ENCODE measurements at regions not wholly inside any gene's neighbourhood (a gene's known extent, or its start where the extent isn't known, plus 50 kb on each side); places are given as distances from the start of the nearest gene placed in this dataset.

DNA sequence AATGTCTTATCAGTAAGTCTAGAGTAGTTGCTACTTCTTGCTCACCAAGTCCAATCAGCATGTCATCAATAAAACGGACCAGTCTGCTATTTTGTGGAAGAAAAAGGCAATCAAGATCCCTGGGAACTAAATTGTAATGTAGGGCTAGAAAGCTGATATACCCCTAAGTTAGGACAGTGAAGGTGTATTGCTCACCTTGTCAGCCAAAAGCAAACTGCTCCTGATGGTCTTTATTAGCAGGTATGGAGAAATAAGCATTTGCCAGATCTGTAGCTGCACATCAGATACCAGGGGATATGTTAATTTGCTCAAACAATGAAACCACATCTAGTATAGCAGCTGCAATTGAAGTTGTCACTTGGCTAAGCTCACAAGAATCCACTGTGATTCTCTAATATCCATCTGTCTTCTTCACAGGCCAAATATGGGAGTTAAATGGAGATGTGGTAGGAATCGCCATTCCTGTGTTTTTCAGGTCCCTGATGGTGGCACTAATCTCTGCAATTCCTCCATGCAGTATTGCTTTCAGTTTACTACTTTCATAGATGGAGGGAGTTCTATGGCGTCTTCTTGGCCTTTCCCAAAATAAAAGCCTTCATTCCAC lies 75.0 kb downstream of the TMEM237 start:
- Histone ChIP-seq H2BK120ac (ENCODE audit: low read depth, low read length) (no peak overlapping the region), H3K27me3 (ENCODE audit: control insufficient read depth, insufficient read depth, low read length) (no peaks in the 10 kb centered on the region), H3K14ac (replicated peaks; ENCODE audit: low read depth, low read length) (no peak overlapping the region), H3K9me3 (ENCODE audit: control insufficient read depth, insufficient read depth, low read length) (no peaks in the 10 kb centered on the region), H4K91ac (ENCODE audit: insufficient read depth, low read depth, low read length) (no peak overlapping the region), H2AK9ac (replicated peaks; ENCODE audit: low read depth, low read length, poor library complexity) (no peak overlapping the region), H3K23ac (ENCODE audit: low read depth, low read length) (no peak overlapping the region), H3K56ac (ENCODE audit: extremely low read depth, insufficient read depth, low read length) (no peak overlapping the region), H4K20me1 (ENCODE audit: insufficient read depth, low read length) (no peaks in the 10 kb centered on the region), H3K4ac (ENCODE audit: low read depth, low read length) (no peak overlapping the region), H2AFZ (replicated peaks; ENCODE audit: low read length, poor library complexity) (no peak overlapping the region), H2BK5ac (ENCODE audit: low read depth, low read length, poor library complexity, severe bottlenecking) (no peak overlapping the region), H4K5ac (ENCODE audit: low read depth, low read length) (no peak overlapping the region), H2BK15ac (ENCODE audit: low read depth, low read length) (no peak overlapping the region), H3K4me1 (ENCODE audit: control insufficient read depth, insufficient read depth, low read length) (no peaks in the 10 kb centered on the region), H2AK5ac (ENCODE audit: low read depth, low read length) (no peak overlapping the region), H4K8ac (ENCODE audit: low read depth in 2 of 2, low read length in 2 of 2) (no peak overlapping the region), H3K4me2 (ENCODE audit: low read depth, low read length) (no peak overlapping the region), H3K27ac (ENCODE audit: insufficient read depth, low read length) (no peak overlapping the region), H3K18ac (ENCODE audit: low read depth, low read length) (no peak overlapping the region), H3K36me3 (ENCODE audit: control insufficient read depth, insufficient read depth, low read length) (no peaks in the 10 kb centered on the region), H3K4me3 (ENCODE audit: insufficient read depth, low read depth, low read length) (no peak overlapping the region), H3K9me1 (ENCODE audit: insufficient read depth, low read length) (no peaks in the 10 kb centered on the region), H3K9ac (ENCODE audit: low read depth, low read length) (no peak overlapping the region), H2BK20ac (ENCODE audit: low read depth, low read length) (no peak overlapping the region), H3K79me1 (ENCODE audit: low read depth in 1 of 2, low read length in 2 of 2) (no peaks in the 10 kb centered on the region)
- intact Hi-C loops (cut with micrococcal nuclease) (no loop called here), dilution Hi-C loops (cut with HindIII; ENCODE audit: low sequenced_read_pairs, unreplicated experiment) (no loop called here), in situ Hi-C loops (cut with MboI; ENCODE audit: low sequenced_read_pairs) (no loop called here)
- POLR2A ChIA-PET (ENCODE audit: unreplicated experiment), result no interaction called here
- TF ChIP-seq, protein P1, sequence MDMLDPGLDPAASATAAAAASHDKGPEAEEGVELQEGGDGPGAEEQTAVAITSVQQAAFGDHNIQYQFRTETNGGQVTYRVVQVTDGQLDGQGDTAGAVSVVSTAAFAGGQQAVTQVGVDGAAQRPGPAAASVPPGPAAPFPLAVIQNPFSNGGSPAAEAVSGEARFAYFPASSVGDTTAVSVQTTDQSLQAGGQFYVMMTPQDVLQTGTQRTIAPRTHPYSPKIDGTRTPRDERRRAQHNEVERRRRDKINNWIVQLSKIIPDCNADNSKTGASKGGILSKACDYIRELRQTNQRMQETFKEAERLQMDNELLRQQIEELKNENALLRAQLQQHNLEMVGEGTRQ (IDR thresholded peaks at IDR 0.05; ENCODE audit: low read depth, low read length), result no peak
- TF ChIP-seq POLR2A (IDR thresholded peaks at IDR 0.05; ENCODE audit: low read depth, low read length) (no peak), FOS (IDR thresholded peaks at IDR 0.05; ENCODE audit: low read depth, low read length) (no peak), NFE2L2 (IDR thresholded peaks at IDR 0.05; ENCODE audit: low read depth, low read length) (no peak), CEBPB (IDR thresholded peaks at IDR 0.05; ENCODE audit: low read depth, low read length) (no peak)
- no TSS peak for BruUV-seq (replicated peaks)
- DNase-seq (no peak), ATAC-seq (ENCODE audit: low read depth) (no peak)
- CTCF ChIA-PET, result interaction anchor here (0.7 kb wide), 1 partner anchor 140 kb away, joined by 3 read pairs; no protein-coding TSS in a partner anchor
- no CpG with 5 or more reads among the region's 3 CpGs for WGBS, 2 experiments (ENCODE audit: extremely low coverage in 2 of 2, insufficient read length in 1 of 2)
